WTC11 (cell line): ENCODE measurements at regions not wholly inside any gene's neighbourhood (a gene's known extent, or its start where the extent isn't known, plus 50 kb on each side); places are given as distances from the start of the nearest gene placed in this dataset.

Source experiments
- ATF3 ChIP-seq: sonication (generic); formaldehyde crosslinking; conservative IDR thresholded peaks from 2 replicates; pipeline ENCODE4 v1.8.1; 2022; ENCODE audit warnings: mild to moderate bottlenecking, missing genetic modification reagents
- CTCF ChIP-seq: fragments of 200-600 bp; IDR thresholded peaks from 2 replicates; pipeline ENCODE4 v1.8.0; 2022; ENCODE audit warnings: antibody characterized with exemption
- ETV6 ChIP-seq: sonication (generic); formaldehyde crosslinking; IDR thresholded peaks from 2 replicates; pipeline ENCODE4 v1.8.1; 2022; ENCODE audit warnings: mild to moderate bottlenecking, missing genetic modification reagents
- IRF1 ChIP-seq: sonication (generic); formaldehyde crosslinking; IDR thresholded peaks from 2 replicates; pipeline ENCODE4 v1.8.0; 2023; ENCODE audit warnings: missing genetic modification reagents
- JUN ChIP-seq: sonication (generic); formaldehyde crosslinking; IDR thresholded peaks from 2 replicates; pipeline ENCODE4 v1.8.0; 2023; ENCODE audit warnings: mild to moderate bottlenecking, missing genetic modification reagents
- MYBL2 ChIP-seq: sonication (generic); formaldehyde crosslinking; IDR thresholded peaks from 2 replicates; pipeline ENCODE4 v1.8.1; 2023; ENCODE audit warnings: mild to moderate bottlenecking, moderate library complexity, missing genetic modification reagents
- TEAD4 ChIP-seq: sonication (generic); formaldehyde crosslinking; IDR thresholded peaks from 2 replicates; pipeline ENCODE4 v1.8.0; 2022; ENCODE audit warnings: mild to moderate bottlenecking, missing genetic modification reagents
- USF2 ChIP-seq: sonication (generic); formaldehyde crosslinking; IDR thresholded peaks from 2 replicates; pipeline ENCODE4 v1.8.1; 2023; ENCODE audit warnings: mild to moderate bottlenecking, missing genetic modification reagents, moderate library complexity

- TF ChIP-seq CTCF (no peak), ATF3 (CRISPR knock-in tag) (no peak), MYBL2 (CRISPR knock-in tag) (no peak), ETV6 (no peak), JUN (no peak), TEAD4 (no peak), USF2 (CRISPR knock-in tag) (no peak), IRF1 (no peak)
Observed at GRCh38 chr12:116441292-116441691, 117.9 kb upstream of the MAP1LC3B2 start.
